GM23338 (cell line): ENCODE measurements at regions not wholly inside any gene's neighbourhood (a gene's known extent, or its start where the extent isn't known, plus 50 kb on each side); places are given as distances from the start of the nearest gene placed in this dataset.

Source experiments
- ATAC-seq: fragments of 200-7000 bp; cut with Tn5 transposase; 3 replicates; pipeline ENCODE4 v1.9.1; 2020
- DNase-seq: peaks from one replicate; pipeline ENCODE4 v3.0.0-alpha.2; 2015; ENCODE audit warnings: low spot score
- H2AFZ ChIP-seq: fragments of 200-600 bp; sonication (generic); 2 replicates; pipeline ENCODE4 v1.8.0; 2016; ENCODE audit warnings: antibody characterized with exemption, mild to moderate bottlenecking, moderate library complexity
- H3F3A ChIP-seq: fragments of 200-600 bp; sonication (generic); replicated peaks from 2 replicates; pipeline ENCODE4 v1.8.0; 2017; ENCODE audit warnings: antibody characterized with exemption, mixed run types, low read depth
- H3K27ac ChIP-seq: fragments of 200-600 bp; sonication (generic); 2 replicates; pipeline ENCODE4 v1.6.1; 2016; ENCODE audit warnings: low read depth
- H3K27me3 ChIP-seq: fragments of 200-600 bp; sonication (generic); 2 replicates; pipeline ENCODE4 v1.8.0; 2016; ENCODE audit warnings: mild to moderate bottlenecking, mixed run types, moderate library complexity; ENCODE audit not compliant: insufficient read depth
- H3K36me3 ChIP-seq: fragments of 200-600 bp; sonication (generic); 2 replicates; pipeline ENCODE4 v1.8.0; 2016; ENCODE audit warnings: mild to moderate bottlenecking; ENCODE audit not compliant: insufficient read depth
- H3K4me1 ChIP-seq: fragments of 200-600 bp; sonication (generic); 2 replicates; pipeline ENCODE4 v1.8.0; 2016; ENCODE audit warnings: mild to moderate bottlenecking, moderate library complexity; ENCODE audit not compliant: insufficient read depth
- H3K4me2 ChIP-seq: fragments of 200-600 bp; sonication (generic); 2 replicates; pipeline ENCODE4 v1.7.1; 2017; ENCODE audit warnings: mixed run types
- H3K4me3 ChIP-seq: fragments of 200-600 bp; sonication (generic); 2 replicates; pipeline ENCODE4 v1.6.1; 2016; ENCODE audit warnings: mixed run types
- H3K79me2 ChIP-seq: fragments of 200-600 bp; sonication (generic); replicated peaks from 2 replicates; pipeline ENCODE4 v1.8.0; 2017; ENCODE audit warnings: mild to moderate bottlenecking; ENCODE audit not compliant: insufficient read depth
- H3K9me2 ChIP-seq: fragments of 200-600 bp; sonication (generic); 2 replicates; pipeline ENCODE4 v1.8.0; 2017; ENCODE audit not compliant: insufficient read depth
- H4K20me1 ChIP-seq: fragments of 200-600 bp; sonication (generic); replicated peaks from 2 replicates; pipeline ENCODE4 v1.8.0; 2017; ENCODE audit warnings: mild to moderate bottlenecking; ENCODE audit not compliant: insufficient read depth
- H3K27ac Mint-ChIP-seq: 2 replicates; pipeline ENCODE4 v1.8.0; 2020; ENCODE audit warnings: inconsistent platforms, mild to moderate bottlenecking, moderate library complexity, mixed read lengths
- H3K27me3 Mint-ChIP-seq: 3 replicates; pipeline ENCODE4 v1.8.0; 2022; ENCODE audit warnings: low read depth, mild to moderate bottlenecking, moderate library complexity, mixed read lengths, inconsistent platforms; ENCODE audit not compliant: insufficient read depth, poor library complexity
- H3K36me3 Mint-ChIP-seq: 3 replicates; pipeline ENCODE4 v1.8.0; 2021; ENCODE audit warnings: low read depth, mild to moderate bottlenecking, inconsistent platforms, moderate library complexity, mixed read lengths
- H3K4me1 Mint-ChIP-seq: 3 replicates; pipeline ENCODE4 v1.8.0; 2020; ENCODE audit warnings: mild to moderate bottlenecking, inconsistent platforms, mixed read lengths
- H3K4me3 Mint-ChIP-seq: 3 replicates; pipeline ENCODE4 v1.8.0; 2021; ENCODE audit warnings: moderate library complexity, mild to moderate bottlenecking, inconsistent platforms, mixed read lengths
- H3K9me3 Mint-ChIP-seq: 3 replicates; pipeline ENCODE4 v1.8.0; 2020; ENCODE audit warnings: moderate library complexity, mild to moderate bottlenecking, inconsistent platforms, mixed read lengths
- CREB1 ChIP-seq: fragments of 250-450 bp; sonication (Bioruptor Pico); IDR thresholded peaks from 2 replicates; pipeline ENCODE4 v1.5.0; 2020; ENCODE audit warnings: low read depth, mild to moderate bottlenecking, moderate library complexity
- CTCF ChIP-seq, 2 experiments: fragments of 200-600 bp in 1 of 2; sonication (generic) in 1 of 2; conservative IDR thresholded peaks; 2 replicates each; pipeline versions ENCODE4 v1.5.1 to v1.6.1; 2016 to 2017; ENCODE audit warnings: antibody characterized with exemption in 2 of 2, low read depth in 2 of 2, mild to moderate bottlenecking in 2 of 2, moderate library complexity in 1 of 2
- EZH2 ChIP-seq: fragments of 200-600 bp; sonication (generic); IDR thresholded peaks from one replicate; pipeline ENCODE4 v1.8.0; 2017; ENCODE audit warnings: antibody characterized with exemption, mild to moderate bottlenecking, low read depth; ENCODE audit not compliant: unreplicated experiment
- EZH2phosphoT487 ChIP-seq: fragments of 200-600 bp; sonication (generic); IDR thresholded peaks from one replicate; pipeline ENCODE4 v1.8.1; 2018; ENCODE audit warnings: antibody characterized with exemption; ENCODE audit not compliant: unreplicated experiment
- JUNB ChIP-seq: IDR thresholded peaks from one replicate; pipeline ENCODE4 v1.6.1; 2016; ENCODE audit warnings: antibody characterized with exemption; ENCODE audit not compliant: unreplicated experiment
- NANOG ChIP-seq: IDR thresholded peaks from 2 replicates; pipeline ENCODE4 v1.6.1; 2016; ENCODE audit warnings: antibody characterized with exemption, borderline replicate concordance
- POLR2AphosphoS5 ChIP-seq: IDR thresholded peaks from 2 replicates; pipeline ENCODE4 v1.6.1; 2016; ENCODE audit warnings: antibody characterized with exemption, low read depth
- STAT1 ChIP-seq: IDR thresholded peaks from one replicate; pipeline ENCODE4 v1.6.1; 2016; ENCODE audit warnings: antibody characterized with exemption; ENCODE audit not compliant: unreplicated experiment
- ZNF114 ChIP-seq: fragments of 250-450 bp; sonication (Bioruptor Pico); IDR thresholded peaks from 2 replicates; pipeline ENCODE4 v1.5.0; 2020; ENCODE audit warnings: mild to moderate bottlenecking, moderate library complexity
- ZNF331 ChIP-seq: fragments of 250-450 bp; sonication (Bioruptor Pico); IDR thresholded peaks from 2 replicates; pipeline ENCODE4 v1.5.0; 2020; ENCODE audit warnings: low read depth, mild to moderate bottlenecking, moderate library complexity
- TF ChIP-seq, protein P1 (sequence below): IDR thresholded peaks from one replicate; pipeline ENCODE4 v1.6.1; 2018; ENCODE audit warnings: antibody characterized with exemption; ENCODE audit not compliant: unreplicated experiment
- TF ChIP-seq, protein P2 (sequence below): IDR thresholded peaks from 2 replicates; pipeline ENCODE4 v1.6.1; 2016; ENCODE audit warnings: antibody characterized with exemption
- TF ChIP-seq, protein P3 (sequence below): fragments of 250-450 bp; sonication (Bioruptor Pico); IDR thresholded peaks from 2 replicates; pipeline ENCODE4 v1.5.0; 2020; ENCODE audit warnings: mild to moderate bottlenecking, moderate library complexity

GRCh38 chr21:14308234-14308633 is 74.7 kb downstream of the HSPA13 start:
- Mint-ChIP-seq H3K27ac (no peak overlapping the region), H3K4me1 (peaks cover 8% of the 10 kb centered on the region; the same call in 2 of the 3 replicates), H3K36me3 (no peaks in the 10 kb centered on the region), H3K27me3 (no peaks in the 10 kb centered on the region), H3K9me3 (no peaks in the 10 kb centered on the region), H3K4me3 (no peak overlapping the region)
- DNase-seq (no peak), ATAC-seq (no peak)
- Histone ChIP-seq H3K79me2 (no peaks in the 10 kb centered on the region), H3K4me1 (no peaks in the 10 kb centered on the region; the same call in 1 of the 2 replicates), H3K27ac (no peak overlapping the region), H3K9me2 (0 out of 2 replicates have a peak, but pooled peaks cover 3% of the 10 kb centered on the region), H3K4me2 (no peak overlapping the region), H4K20me1 (no peaks in the 10 kb centered on the region), H3K27me3 (no peaks in the 10 kb centered on the region), H3K36me3 (no peaks in the 10 kb centered on the region), H3K4me3 (no peak overlapping the region), H3F3A (no peaks in the 10 kb centered on the region), H2AFZ (no peak overlapping the region)
- TF ChIP-seq STAT1 = no peak
- TF ChIP-seq CREB1 (CRISPR knock-in tag) = no peak
- TF ChIP-seq, protein P1, sequence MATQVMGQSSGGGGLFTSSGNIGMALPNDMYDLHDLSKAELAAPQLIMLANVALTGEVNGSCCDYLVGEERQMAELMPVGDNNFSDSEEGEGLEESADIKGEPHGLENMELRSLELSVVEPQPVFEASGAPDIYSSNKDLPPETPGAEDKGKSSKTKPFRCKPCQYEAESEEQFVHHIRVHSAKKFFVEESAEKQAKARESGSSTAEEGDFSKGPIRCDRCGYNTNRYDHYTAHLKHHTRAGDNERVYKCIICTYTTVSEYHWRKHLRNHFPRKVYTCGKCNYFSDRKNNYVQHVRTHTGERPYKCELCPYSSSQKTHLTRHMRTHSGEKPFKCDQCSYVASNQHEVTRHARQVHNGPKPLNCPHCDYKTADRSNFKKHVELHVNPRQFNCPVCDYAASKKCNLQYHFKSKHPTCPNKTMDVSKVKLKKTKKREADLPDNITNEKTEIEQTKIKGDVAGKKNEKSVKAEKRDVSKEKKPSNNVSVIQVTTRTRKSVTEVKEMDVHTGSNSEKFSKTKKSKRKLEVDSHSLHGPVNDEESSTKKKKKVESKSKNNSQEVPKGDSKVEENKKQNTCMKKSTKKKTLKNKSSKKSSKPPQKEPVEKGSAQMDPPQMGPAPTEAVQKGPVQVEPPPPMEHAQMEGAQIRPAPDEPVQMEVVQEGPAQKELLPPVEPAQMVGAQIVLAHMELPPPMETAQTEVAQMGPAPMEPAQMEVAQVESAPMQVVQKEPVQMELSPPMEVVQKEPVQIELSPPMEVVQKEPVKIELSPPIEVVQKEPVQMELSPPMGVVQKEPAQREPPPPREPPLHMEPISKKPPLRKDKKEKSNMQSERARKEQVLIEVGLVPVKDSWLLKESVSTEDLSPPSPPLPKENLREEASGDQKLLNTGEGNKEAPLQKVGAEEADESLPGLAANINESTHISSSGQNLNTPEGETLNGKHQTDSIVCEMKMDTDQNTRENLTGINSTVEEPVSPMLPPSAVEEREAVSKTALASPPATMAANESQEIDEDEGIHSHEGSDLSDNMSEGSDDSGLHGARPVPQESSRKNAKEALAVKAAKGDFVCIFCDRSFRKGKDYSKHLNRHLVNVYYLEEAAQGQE = no peak
- TF ChIP-seq POLR2AphosphoS5 = no peak
- TF ChIP-seq NANOG = no peak
- no peak for TF ChIP-seq ZNF114 (CRISPR knock-in tag)
- TF ChIP-seq EZH2phosphoT487 = no peak
- no peak for TF ChIP-seq JUNB
- TF ChIP-seq ZNF331 (CRISPR knock-in tag) = no peak
- TF ChIP-seq, protein P2, sequence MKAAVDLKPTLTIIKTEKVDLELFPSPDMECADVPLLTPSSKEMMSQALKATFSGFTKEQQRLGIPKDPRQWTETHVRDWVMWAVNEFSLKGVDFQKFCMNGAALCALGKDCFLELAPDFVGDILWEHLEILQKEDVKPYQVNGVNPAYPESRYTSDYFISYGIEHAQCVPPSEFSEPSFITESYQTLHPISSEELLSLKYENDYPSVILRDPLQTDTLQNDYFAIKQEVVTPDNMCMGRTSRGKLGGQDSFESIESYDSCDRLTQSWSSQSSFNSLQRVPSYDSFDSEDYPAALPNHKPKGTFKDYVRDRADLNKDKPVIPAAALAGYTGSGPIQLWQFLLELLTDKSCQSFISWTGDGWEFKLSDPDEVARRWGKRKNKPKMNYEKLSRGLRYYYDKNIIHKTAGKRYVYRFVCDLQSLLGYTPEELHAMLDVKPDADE = no peak
- no peak for TF ChIP-seq CTCF (conservative IDR thresholded peaks at IDR 0.05; ENCODE audit: low read depth in 2 of 2)
- no peak for TF ChIP-seq EZH2
- TF ChIP-seq, protein P3, sequence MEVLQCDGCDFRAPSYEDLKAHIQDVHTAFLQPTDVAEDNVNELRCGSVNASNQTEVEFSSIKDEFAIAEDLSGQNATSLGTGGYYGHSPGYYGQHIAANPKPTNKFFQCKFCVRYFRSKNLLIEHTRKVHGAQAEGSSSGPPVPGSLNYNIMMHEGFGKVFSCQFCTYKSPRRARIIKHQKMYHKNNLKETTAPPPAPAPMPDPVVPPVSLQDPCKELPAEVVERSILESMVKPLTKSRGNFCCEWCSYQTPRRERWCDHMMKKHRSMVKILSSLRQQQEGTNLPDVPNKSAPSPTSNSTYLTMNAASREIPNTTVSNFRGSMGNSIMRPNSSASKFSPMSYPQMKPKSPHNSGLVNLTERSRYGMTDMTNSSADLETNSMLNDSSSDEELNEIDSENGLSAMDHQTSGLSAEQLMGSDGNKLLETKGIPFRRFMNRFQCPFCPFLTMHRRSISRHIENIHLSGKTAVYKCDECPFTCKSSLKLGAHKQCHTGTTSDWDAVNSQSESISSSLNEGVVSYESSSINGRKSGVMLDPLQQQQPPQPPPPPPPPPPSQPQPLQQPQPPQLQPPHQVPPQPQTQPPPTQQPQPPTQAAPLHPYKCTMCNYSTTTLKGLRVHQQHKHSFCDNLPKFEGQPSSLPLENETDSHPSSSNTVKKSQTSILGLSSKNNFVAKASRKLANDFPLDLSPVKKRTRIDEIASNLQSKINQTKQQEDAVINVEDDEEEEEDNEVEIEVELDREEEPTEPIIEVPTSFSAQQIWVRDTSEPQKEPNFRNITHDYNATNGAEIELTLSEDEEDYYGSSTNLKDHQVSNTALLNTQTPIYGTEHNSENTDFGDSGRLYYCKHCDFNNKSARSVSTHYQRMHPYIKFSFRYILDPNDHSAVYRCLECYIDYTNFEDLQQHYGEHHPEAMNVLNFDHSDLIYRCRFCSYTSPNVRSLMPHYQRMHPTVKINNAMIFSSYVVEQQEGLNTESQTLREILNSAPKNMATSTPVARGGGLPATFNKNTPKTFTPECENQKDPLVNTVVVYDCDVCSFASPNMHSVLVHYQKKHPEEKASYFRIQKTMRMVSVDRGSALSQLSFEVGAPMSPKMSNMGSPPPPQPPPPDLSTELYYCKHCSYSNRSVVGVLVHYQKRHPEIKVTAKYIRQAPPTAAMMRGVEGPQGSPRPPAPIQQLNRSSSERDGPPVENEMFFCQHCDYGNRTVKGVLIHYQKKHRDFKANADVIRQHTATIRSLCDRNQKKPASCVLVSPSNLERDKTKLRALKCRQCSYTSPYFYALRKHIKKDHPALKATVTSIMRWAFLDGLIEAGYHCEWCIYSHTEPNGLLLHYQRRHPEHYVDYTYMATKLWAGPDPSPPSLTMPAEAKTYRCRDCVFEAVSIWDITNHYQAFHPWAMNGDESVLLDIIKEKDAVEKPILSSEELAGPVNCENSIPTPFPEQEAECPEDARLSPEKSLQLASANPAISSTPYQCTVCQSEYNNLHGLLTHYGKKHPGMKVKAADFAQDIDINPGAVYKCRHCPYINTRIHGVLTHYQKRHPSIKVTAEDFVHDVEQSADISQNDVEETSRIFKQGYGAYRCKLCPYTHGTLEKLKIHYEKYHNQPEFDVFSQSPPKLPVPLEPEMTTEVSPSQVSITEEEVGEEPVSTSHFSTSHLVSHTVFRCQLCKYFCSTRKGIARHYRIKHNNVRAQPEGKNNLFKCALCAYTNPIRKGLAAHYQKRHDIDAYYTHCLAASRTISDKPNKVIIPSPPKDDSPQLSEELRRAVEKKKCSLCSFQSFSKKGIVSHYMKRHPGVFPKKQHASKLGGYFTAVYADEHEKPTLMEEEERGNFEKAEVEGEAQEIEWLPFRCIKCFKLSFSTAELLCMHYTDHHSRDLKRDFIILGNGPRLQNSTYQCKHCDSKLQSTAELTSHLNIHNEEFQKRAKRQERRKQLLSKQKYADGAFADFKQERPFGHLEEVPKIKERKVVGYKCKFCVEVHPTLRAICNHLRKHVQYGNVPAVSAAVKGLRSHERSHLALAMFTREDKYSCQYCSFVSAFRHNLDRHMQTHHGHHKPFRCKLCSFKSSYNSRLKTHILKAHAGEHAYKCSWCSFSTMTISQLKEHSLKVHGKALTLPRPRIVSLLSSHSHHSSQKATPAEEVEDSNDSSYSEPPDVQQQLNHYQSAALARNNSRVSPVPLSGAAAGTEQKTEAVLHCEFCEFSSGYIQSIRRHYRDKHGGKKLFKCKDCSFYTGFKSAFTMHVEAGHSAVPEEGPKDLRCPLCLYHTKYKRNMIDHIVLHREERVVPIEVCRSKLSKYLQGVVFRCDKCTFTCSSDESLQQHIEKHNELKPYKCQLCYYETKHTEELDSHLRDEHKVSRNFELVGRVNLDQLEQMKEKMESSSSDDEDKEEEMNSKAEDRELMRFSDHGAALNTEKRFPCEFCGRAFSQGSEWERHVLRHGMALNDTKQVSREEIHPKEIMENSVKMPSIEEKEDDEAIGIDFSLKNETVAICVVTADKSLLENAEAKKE = no peak
